ENCODE measurements at regions not wholly inside any gene's neighbourhood (a gene's known extent, or its start where the extent isn't known, plus 50 kb on each side); places are given as distances from the start of the nearest gene placed in this dataset.

GRCh38 chr6:48860175-48860574 is 602.9 kb downstream of the MMUT start:
- no peaks in the 10 kb centered on the region for H3K9me3 ChIP-seq
- DNase-seq = no peak
- H3K4me3 ChIP-seq = no peak overlapping the region
- no peaks in the 10 kb centered on the region for H3K4me1 ChIP-seq
- no peaks in the 10 kb centered on the region for H3K27me3 ChIP-seq
- H3K27ac ChIP-seq = no peak overlapping the region
- in situ Hi-C loops (cut with MboI; ENCODE audit: low pct_ligation_motif_present in 1 of 4, low pct_unique_long_range_greater_than_20kb in 1 of 4, low sequenced_read_pairs in 3 of 4) = no loop called here
- H3K36me3 ChIP-seq = no peaks in the 10 kb centered on the region
- intact Hi-C loops (cut with DNase I; ENCODE audit: low total_unique reads) = no loop called here
- TF ChIP-seq CTCF (IDR thresholded peaks at IDR 0.05) (no peak), POLR2AphosphoS5 (IDR thresholded peaks at IDR 0.05) (no peak), EP300 (IDR thresholded peaks at IDR 0.05; ENCODE audit: low read depth) (no peak), POLR2A (IDR thresholded peaks at IDR 0.05) (no peak)
- WGBS, 2 donors (ENCODE audit: low coverage in 1 of 2) = 93 to 98% methylated on average over 3 of the region's 3 CpGs

GRCh38 chr6:48859562-48860123 is 603.4 kb downstream of the MMUT start:
- WGBS, 2 donors (ENCODE audit: low coverage in 1 of 2) = 64 to 69% methylated on average over 2 of the region's 2 CpGs
- no peak overlapping the region for H3K4me3 ChIP-seq
- in situ Hi-C loops (cut with MboI; ENCODE audit: low pct_ligation_motif_present in 1 of 4, low pct_unique_long_range_greater_than_20kb in 1 of 4, low sequenced_read_pairs in 3 of 4) = no loop called here
- no peak overlapping the region for H3K27ac ChIP-seq
- H3K9me3 ChIP-seq = no peaks in the 10 kb centered on the region
- intact Hi-C loops (cut with DNase I; ENCODE audit: low total_unique reads) = no loop called here
- H3K36me3 ChIP-seq = no peaks in the 10 kb centered on the region
- H3K27me3 ChIP-seq = no peaks in the 10 kb centered on the region
- no peak for TF ChIP-seq CTCF (IDR thresholded peaks at IDR 0.05)
- TF ChIP-seq EP300 (IDR thresholded peaks at IDR 0.05; ENCODE audit: low read depth) = no peak
- no peak for TF ChIP-seq POLR2A (IDR thresholded peaks at IDR 0.05)
- no peak for TF ChIP-seq POLR2AphosphoS5 (IDR thresholded peaks at IDR 0.05)
- H3K4me1 ChIP-seq = no peaks in the 10 kb centered on the region
- no peak for DNase-seq

- WGBS, 2 donors (ENCODE audit: low coverage in 1 of 2) = 72% methylated on average over 3 of the region's 3 CpGs; no CpG with 5 or more reads in 1 of the 2 donors
- DNase-seq = no peak
- Histone ChIP-seq H3K27ac (no peak overlapping the region), H3K9me3 (peaks cover 5 to 8% of the 10 kb centered on the region in 2 donors), H3K4me1 (no peaks in the 10 kb centered on the region), H3K36me3 (no peaks in the 10 kb centered on the region), H3K27me3 (no peaks in the 10 kb centered on the region), H3K4me3 (no peak overlapping the region)
- TF ChIP-seq EP300 (IDR thresholded peaks at IDR 0.05; ENCODE audit: low read depth) (no peak), POLR2AphosphoS5 (IDR thresholded peaks at IDR 0.05) (no peak), POLR2A (IDR thresholded peaks at IDR 0.05) (no peak), CTCF (IDR thresholded peaks at IDR 0.05) (no peak)
- in situ Hi-C loops (cut with MboI; ENCODE audit: low pct_ligation_motif_present in 1 of 4, low pct_unique_long_range_greater_than_20kb in 1 of 4, low sequenced_read_pairs in 3 of 4) = no loop called here
- intact Hi-C loops (cut with DNase I; ENCODE audit: low total_unique reads) = no loop called here
Measured at GRCh38 chr6:48845219-48845618, 617.8 kb downstream of the MMUT start.

- in situ Hi-C loops (cut with MboI; ENCODE audit: low pct_ligation_motif_present in 1 of 4, low pct_unique_long_range_greater_than_20kb in 1 of 4, low sequenced_read_pairs in 3 of 4) (no loop called here), intact Hi-C loops (cut with DNase I; ENCODE audit: low total_unique reads) (no loop called here)
- TF ChIP-seq EP300 (IDR thresholded peaks at IDR 0.05; ENCODE audit: low read depth) (no peak), CTCF (IDR thresholded peaks at IDR 0.05) (no peak), POLR2A (IDR thresholded peaks at IDR 0.05) (no peak), POLR2AphosphoS5 (IDR thresholded peaks at IDR 0.05) (no peak)
- Histone ChIP-seq H3K4me3 (no peak overlapping the region), H3K36me3 (no peaks in the 10 kb centered on the region), H3K9me3 (peaks cover 5 to 8% of the 10 kb centered on the region in 2 donors), H3K27ac (no peak overlapping the region), H3K27me3 (no peaks in the 10 kb centered on the region), H3K4me1 (no peaks in the 10 kb centered on the region)
- DNase-seq = no peak
- 82% methylated on average over 2 of the region's 2 CpGs; no CpG with 5 or more reads in 1 of the 2 donors for WGBS, 2 donors (ENCODE audit: low coverage in 1 of 2)
Measured at GRCh38 chr6:48844696-48845095, 618.4 kb downstream of the MMUT start.
